Medulla oblongata (tissue), 1 donor: ENCODE measurements at regions not wholly inside any gene's neighbourhood (a gene's known extent, or its start where the extent isn't known, plus 50 kb on each side); places are given as distances from the start of the nearest gene placed in this dataset.

Experiments
- DNase-seq: peaks from one replicate; pipeline ENCODE4 v3.0.0-alpha.2; 2015; ENCODE audit errors: extremely low spot score

DNA sequence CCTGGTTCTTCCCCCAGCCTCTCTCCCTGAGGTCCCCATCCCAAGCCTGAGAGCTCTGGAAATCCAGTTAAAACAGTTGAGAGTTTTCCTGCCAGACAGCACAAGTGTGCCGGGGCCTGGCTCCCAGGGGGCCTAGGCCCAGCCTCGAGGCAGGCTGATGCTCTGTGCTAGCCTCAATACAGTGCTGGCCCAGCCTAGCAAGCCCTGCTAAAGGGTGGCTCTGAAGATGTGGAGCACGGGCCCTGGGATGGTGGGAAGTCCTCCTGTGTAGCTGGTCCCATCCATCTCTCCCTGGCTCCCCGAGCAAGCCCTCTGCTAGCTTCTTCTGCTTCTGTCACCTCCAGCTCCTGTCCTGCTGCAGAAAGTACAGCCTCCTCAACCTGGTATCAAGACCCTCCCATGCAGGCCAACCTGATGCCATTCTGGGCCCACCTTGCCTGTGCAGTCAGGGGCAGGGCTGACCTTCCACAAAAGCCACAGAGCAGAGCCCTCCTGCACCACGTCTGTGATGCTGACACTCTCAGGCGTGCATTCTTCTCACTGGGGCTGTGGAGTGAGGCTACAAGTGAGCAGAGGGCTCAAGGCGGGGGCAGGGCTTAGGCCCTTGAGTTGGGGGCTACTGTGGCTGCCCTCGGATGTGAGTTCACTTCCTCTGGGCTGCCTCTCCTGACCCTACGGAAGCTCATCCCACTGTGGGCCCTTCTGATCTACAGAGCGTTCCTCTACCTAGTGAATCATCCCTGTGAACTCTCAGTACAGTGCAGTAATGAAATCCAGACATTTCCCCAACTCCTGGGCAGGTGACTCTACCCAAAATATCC is 60.1 kb upstream of the LAPTM4A start:
- DNase-seq = no peak

- DNase-seq = no peak
Observed at GRCh38 chr2:20110876-20111275, 59.4 kb upstream of the LAPTM4A start.

DNA sequence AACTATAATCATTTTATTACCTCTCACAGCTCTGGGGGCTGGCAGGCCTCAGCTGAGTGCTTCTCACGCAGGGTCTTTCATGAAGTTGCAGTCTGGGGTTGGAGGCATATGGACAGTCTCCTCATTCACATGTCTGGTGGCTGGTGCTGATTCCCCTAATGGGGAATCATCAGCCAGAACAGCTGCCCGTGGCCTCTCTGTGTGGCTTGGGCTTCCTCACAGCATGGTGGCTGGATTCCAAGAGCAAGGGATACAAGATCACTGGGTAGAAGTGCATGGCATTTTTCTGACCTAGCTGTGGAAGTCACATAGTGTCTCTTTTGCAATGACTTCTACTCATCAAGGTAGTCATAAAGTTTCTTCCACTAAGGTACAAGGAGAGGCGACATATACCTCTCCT is 59.0 kb upstream of the LAPTM4A start:
- no peak for DNase-seq

DNA sequence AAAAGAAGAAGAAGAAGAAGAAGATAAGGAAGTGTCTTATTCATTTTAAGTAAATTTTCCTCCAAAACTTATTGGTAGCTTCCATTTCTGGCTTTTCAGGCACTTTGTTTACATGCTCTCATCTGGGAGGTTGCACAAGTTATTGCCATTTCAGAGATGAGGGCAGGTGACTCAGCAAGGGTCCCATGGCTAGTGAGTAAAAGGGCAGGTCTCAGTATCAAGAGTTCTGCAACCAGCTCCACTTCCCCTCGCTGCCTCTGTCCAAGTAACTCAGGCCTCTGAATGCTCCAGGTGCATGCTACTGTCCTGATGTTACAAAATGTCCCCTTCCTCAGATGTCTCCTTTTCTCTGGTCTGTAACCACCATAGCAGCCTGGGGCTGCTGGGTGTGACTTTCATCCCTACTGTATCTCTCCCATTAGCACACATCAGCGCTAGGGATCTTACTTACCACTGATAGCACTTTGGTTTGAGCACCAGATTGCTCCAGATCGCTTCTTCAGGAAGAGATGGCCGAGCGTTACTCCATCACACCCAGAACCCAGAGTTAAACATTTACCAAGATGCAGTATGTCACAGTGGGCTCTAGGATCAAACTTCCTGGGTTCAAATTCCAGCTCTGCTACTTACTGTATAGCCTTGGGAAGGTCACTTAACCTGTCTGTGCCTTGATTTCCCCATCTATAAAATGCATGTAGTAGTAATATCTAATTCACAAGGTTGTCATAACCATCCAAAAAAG is 57.4 kb upstream of the LAPTM4A start:
- no peak for DNase-seq

GRCh38 chr2:20107776-20108175 is 56.3 kb upstream of the LAPTM4A start:
- no peak for DNase-seq

GRCh38 chr2:20107352-20107751 is 55.9 kb upstream of the LAPTM4A start:
- DNase-seq = no peak

DNA sequence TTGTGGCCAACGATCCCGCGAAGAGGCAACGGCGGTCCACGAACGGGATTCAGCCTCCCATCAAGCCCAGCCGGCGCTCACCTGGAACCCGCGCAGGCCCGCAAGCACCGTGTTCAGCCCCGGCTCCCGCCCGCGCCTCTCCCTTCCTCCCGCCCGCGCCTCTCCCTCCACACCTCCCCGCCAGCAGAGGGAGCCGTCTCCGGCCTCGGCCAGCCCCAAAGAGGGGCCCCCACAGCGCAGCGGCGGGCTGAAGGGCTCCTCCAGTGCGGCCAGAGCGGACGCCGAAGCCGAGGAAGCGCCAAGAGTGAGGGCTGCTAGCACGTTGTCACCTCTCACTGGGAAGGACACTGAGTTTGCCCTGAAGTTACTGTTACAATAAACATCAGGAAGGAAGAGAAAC is 55.3 kb upstream of the LAPTM4A start:
- no peak for DNase-seq

DNA sequence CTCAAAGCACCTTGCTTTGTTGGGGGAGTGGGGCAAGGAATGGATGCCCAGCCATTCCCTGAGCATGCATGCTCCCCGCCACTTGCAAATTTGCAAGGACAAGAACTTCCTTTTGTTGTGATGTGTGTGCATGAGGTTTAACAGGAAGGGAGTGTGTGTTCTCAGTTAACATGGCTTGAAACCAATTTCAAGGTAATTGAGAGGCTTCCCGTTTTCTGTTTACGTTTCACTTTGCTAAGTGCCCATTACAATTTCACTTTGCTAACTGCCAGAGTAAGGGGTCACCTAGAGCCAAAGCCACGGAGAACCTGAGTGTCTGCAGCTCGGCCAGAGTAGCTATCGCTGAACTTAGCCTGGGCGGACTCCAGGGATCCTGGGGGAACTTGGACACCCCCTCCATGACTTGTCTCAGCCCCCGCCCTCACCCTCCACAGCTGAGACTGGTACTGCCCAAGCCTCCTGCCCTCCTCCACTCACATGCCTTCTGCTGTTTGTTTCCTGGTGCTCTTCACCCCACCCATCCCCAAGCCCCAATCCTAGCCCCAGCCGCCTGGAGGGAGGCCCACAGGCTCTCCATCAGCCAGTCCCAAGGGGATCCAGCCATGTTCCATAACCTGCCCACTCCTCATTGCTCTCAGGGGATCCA is 53.6 kb upstream of the LAPTM4A start:
- no peak for DNase-seq

DNA sequence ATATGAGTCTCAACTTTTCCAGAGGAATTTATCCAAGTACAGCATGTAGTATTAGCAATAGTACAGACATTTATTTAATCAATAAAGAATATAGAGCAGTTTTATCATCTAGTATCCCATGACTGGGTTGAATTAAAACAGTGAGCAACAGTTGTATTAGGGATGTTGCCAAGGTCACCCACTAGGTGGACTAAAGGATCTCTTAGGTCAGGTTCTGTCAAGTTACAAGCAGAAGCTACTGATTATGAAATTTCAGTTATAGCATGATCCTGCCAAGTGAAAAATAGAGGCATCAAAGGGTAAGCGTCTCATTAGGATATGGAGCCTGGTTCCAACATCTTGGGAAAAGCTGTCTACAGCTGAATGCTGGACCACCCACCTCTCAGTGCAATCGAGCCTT is 52.1 kb upstream of the LAPTM4A start:
- no peak for DNase-seq
